Fibroblast of lung (primary cell): ENCODE measurements at regions not wholly inside any gene's neighbourhood (a gene's known extent, or its start where the extent isn't known, plus 50 kb on each side); places are given as distances from the start of the nearest gene placed in this dataset.

Source experiments
- EZH2 ChIP-seq: IDR thresholded peaks from 2 replicates; pipeline ENCODE4 v1.5.1; 2012; ENCODE audit warnings: low read length, control low read depth, mild to moderate bottlenecking; ENCODE audit errors: missing control alignments
- TF ChIP-seq, protein P1 (sequence below), 2 donors: IDR thresholded peaks in 1 of 2; conservative IDR thresholded peaks in 1 of 2; 1 replicate in 1 of 2; 2 replicates in 1 of 2; pipeline ENCODE4 v1.5.1; 2011 to 2012; ENCODE audit warnings: low read length in 2 of 2, control low read depth in 1 of 2, inconsistent platforms in 1 of 2, low read depth in 1 of 2, mild to moderate bottlenecking in 1 of 2

DNA sequence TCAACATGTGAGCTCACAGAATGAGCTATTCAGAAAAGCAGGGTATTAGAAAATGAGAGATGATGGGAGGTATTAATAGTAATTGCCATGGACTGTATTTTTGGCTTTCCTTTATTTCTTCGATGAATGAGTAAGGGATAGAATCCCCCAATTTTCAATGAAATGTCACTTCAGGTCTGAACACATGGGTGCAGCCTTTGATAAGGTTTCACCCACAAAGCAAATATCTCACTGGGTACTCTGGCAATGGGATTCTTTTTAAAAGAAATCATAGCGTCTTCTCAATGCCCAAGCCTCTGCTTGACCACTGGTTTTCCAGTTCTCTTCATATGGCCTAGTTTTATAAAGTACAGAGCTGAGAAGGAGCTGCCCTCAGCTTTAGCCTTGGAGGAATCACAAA is 610.5 kb upstream of the FANCL start:
- TF ChIP-seq, protein P1, sequence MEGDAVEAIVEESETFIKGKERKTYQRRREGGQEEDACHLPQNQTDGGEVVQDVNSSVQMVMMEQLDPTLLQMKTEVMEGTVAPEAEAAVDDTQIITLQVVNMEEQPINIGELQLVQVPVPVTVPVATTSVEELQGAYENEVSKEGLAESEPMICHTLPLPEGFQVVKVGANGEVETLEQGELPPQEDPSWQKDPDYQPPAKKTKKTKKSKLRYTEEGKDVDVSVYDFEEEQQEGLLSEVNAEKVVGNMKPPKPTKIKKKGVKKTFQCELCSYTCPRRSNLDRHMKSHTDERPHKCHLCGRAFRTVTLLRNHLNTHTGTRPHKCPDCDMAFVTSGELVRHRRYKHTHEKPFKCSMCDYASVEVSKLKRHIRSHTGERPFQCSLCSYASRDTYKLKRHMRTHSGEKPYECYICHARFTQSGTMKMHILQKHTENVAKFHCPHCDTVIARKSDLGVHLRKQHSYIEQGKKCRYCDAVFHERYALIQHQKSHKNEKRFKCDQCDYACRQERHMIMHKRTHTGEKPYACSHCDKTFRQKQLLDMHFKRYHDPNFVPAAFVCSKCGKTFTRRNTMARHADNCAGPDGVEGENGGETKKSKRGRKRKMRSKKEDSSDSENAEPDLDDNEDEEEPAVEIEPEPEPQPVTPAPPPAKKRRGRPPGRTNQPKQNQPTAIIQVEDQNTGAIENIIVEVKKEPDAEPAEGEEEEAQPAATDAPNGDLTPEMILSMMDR (conservative IDR thresholded peaks at IDR 0.05 in 1 of 2, IDR thresholded peaks at IDR 0.05 in 1 of 2; ENCODE audit: low read depth in 1 of 2, low read length in 2 of 2), result no peak
- TF ChIP-seq EZH2, result no peak
